Body of pancreas (tissue), 4 donors: ENCODE measurements at regions not wholly inside any gene's neighbourhood (a gene's known extent, or its start where the extent isn't known, plus 50 kb on each side); places are given as distances from the start of the nearest gene placed in this dataset.

Experiments used
- POLR2A ChIP-seq, 3 donors: fragments of 450-650 bp; IDR thresholded peaks; one replicate each; pipeline ENCODE4 v1.6.1; 2016; ENCODE audit warnings: antibody characterized with exemption in 3 of 3, mild to moderate bottlenecking in 2 of 3
- TF ChIP-seq, protein P1 (sequence below), 7 experiments: fragments of 450-650 bp in 4 of 7; fragments of 200-600 bp in 3 of 7; sonication (generic) in 3 of 7; IDR thresholded peaks; one replicate each; pipeline ENCODE4 v1.5.1; 2016 to 2019; ENCODE audit warnings: antibody characterized with exemption in 7 of 7

DNA sequence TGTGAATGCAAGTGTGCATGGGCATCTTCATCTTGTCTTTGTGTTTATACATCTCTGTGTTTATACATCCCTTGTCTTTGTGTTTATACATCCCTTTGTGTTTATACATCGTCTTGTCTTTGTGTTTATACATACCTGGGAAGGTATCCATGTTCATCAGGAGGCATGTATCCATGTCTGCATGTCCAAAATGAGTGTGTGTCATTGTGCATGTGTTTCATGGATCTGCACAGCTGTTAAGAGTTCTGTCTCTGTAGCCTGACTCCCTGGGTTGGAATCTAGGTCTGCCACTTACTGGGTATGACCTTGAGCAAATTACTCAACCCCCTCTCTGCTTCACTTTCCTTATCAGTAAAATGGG, 50.1 kb upstream of the SIRPA start:
- TF ChIP-seq POLR2A (IDR thresholded peaks at IDR 0.05) = no peak
- TF ChIP-seq, protein P1, sequence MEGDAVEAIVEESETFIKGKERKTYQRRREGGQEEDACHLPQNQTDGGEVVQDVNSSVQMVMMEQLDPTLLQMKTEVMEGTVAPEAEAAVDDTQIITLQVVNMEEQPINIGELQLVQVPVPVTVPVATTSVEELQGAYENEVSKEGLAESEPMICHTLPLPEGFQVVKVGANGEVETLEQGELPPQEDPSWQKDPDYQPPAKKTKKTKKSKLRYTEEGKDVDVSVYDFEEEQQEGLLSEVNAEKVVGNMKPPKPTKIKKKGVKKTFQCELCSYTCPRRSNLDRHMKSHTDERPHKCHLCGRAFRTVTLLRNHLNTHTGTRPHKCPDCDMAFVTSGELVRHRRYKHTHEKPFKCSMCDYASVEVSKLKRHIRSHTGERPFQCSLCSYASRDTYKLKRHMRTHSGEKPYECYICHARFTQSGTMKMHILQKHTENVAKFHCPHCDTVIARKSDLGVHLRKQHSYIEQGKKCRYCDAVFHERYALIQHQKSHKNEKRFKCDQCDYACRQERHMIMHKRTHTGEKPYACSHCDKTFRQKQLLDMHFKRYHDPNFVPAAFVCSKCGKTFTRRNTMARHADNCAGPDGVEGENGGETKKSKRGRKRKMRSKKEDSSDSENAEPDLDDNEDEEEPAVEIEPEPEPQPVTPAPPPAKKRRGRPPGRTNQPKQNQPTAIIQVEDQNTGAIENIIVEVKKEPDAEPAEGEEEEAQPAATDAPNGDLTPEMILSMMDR (IDR thresholded peaks at IDR 0.05) = no peak
